Body of pancreas (tissue), 4 donors: ENCODE measurements at regions not wholly inside any gene's neighbourhood (a gene's known extent, or its start where the extent isn't known, plus 50 kb on each side); places are given as distances from the start of the nearest gene placed in this dataset.

Experiments used
- POLR2A ChIP-seq, 3 donors: fragments of 450-650 bp; IDR thresholded peaks; one replicate each; pipeline ENCODE4 v1.6.1; 2016; ENCODE audit warnings: antibody characterized with exemption in 3 of 3, mild to moderate bottlenecking in 2 of 3
- TF ChIP-seq, protein P1 (sequence below), 7 experiments: fragments of 450-650 bp in 4 of 7; fragments of 200-600 bp in 3 of 7; sonication (generic) in 3 of 7; IDR thresholded peaks; one replicate each; pipeline ENCODE4 v1.5.1; 2016 to 2019; ENCODE audit warnings: antibody characterized with exemption in 7 of 7

DNA sequence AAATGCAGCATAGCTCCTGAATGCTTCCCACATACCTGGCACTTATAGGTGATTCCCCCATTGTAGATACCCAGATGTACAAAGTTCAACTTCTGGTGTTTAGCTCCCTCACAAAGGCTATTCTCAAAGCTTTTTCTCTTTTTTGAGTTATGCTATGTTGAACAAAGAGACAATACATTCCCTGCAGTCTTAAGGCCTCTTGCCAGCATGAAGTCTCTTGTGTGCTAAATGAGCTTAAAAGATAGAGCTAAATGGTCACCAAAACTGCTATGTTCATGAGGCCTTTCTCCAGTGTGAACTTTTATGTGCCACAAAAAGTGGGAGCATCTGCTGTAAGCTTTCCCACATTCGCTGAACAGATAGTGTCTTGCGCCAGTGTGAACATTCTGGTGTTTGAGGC, 111.2 kb upstream of the TMEM47 start:
- no peak for TF ChIP-seq POLR2A (IDR thresholded peaks at IDR 0.05)
- TF ChIP-seq, protein P1, sequence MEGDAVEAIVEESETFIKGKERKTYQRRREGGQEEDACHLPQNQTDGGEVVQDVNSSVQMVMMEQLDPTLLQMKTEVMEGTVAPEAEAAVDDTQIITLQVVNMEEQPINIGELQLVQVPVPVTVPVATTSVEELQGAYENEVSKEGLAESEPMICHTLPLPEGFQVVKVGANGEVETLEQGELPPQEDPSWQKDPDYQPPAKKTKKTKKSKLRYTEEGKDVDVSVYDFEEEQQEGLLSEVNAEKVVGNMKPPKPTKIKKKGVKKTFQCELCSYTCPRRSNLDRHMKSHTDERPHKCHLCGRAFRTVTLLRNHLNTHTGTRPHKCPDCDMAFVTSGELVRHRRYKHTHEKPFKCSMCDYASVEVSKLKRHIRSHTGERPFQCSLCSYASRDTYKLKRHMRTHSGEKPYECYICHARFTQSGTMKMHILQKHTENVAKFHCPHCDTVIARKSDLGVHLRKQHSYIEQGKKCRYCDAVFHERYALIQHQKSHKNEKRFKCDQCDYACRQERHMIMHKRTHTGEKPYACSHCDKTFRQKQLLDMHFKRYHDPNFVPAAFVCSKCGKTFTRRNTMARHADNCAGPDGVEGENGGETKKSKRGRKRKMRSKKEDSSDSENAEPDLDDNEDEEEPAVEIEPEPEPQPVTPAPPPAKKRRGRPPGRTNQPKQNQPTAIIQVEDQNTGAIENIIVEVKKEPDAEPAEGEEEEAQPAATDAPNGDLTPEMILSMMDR (IDR thresholded peaks at IDR 0.05): no peak
